ENCODE measurements at regions not wholly inside any gene's neighbourhood (a gene's known extent, or its start where the extent isn't known, plus 50 kb on each side); places are given as distances from the start of the nearest gene placed in this dataset.

GRCh38 chr3:72041076-72041475 is 256.1 kb upstream of the PROK2 start:
- 82% methylated on average over 4 of the region's 4 CpGs; no CpG with 5 or more reads in 1 of the 2 experiments for WGBS, 2 experiments (ENCODE audit: extremely low coverage in 1 of 2, insufficient coverage in 1 of 2, insufficient read length in 1 of 2, insufficient replicate concordance in 2 of 2, low coverage in 1 of 2, low lambda C conversion rate in 2 of 2, missing lambda C conversion rate in 1 of 2)

More at GRCh38 chr3:72041076-72041475, 256.1 kb upstream of the PROK2 start:
- Histone ChIP-seq H4K20me1 (replicated peaks in 1 of 2; ENCODE audit: control insufficient read depth in 1 of 2, insufficient read depth in 2 of 2, low read length in 2 of 2) (no peaks in the 10 kb centered on the region), H2AK5ac (ENCODE audit: low read depth, low read length) (no peak overlapping the region), H3K4me3 (ENCODE audit: extremely low read depth in 1 of 4, insufficient read depth in 2 of 4, low read depth in 3 of 4, low read length in 4 of 4) (no peak overlapping the region), H3K4ac (replicated peaks; ENCODE audit: insufficient read length, low read depth, low read length) (no peak overlapping the region), H3K79me2 (ENCODE audit: control insufficient read depth in 1 of 2, insufficient read depth in 2 of 2, low read length in 2 of 2) (no peaks in the 10 kb centered on the region), H2BK120ac (replicated peaks; ENCODE audit: low read depth, low read length) (no peak overlapping the region), H3K27ac (ENCODE audit: low read depth, low read length) (no peak overlapping the region), H3K56ac (replicated peaks; ENCODE audit: insufficient read length, low read depth, low read length) (no peak overlapping the region), H3K9ac (replicated peaks in 1 of 4; ENCODE audit: extremely low read depth in 1 of 4, low read depth in 3 of 4, low read length in 3 of 4) (no peak overlapping the region), H3K23me2 (ENCODE audit: low read depth, low read length) (no peaks in the 10 kb centered on the region), H3K79me1 (ENCODE audit: low read depth, low read length) (no peaks in the 10 kb centered on the region), H3K14ac (ENCODE audit: insufficient read length) (no peak overlapping the region), H3K4me2 (ENCODE audit: insufficient read depth in 1 of 2, low read depth in 2 of 2, low read length in 2 of 2) (no peak overlapping the region), H4K5ac (ENCODE audit: insufficient read length, low read depth, low read length) (no peak overlapping the region), H3K27me3 (replicated peaks in 1 of 4; ENCODE audit: control insufficient read depth in 3 of 4, extremely low read depth in 1 of 4, insufficient read depth in 3 of 4, low read length in 3 of 4) (no peaks in the 10 kb centered on the region), H4K91ac (replicated peaks; ENCODE audit: insufficient read length, low read length) (no peak overlapping the region), H2BK12ac (ENCODE audit: low read depth, low read length) (no peak overlapping the region), H4K8ac (ENCODE audit: extremely low read depth, insufficient read depth, low read length) (no peak overlapping the region), H2BK5ac (ENCODE audit: low read depth, low read length) (no peak overlapping the region), H3K9me3 (ENCODE audit: insufficient read depth in 2 of 2, low read depth in 1 of 2, low read length in 1 of 2) (no peaks in the 10 kb centered on the region), H2BK20ac (ENCODE audit: low read length) (no peak overlapping the region), H3K36me3 (ENCODE audit: control insufficient read depth in 2 of 4, insufficient read depth in 4 of 4, low read length in 3 of 4) (no peaks in the 10 kb centered on the region), H2AFZ (ENCODE audit: low read length) (no peak overlapping the region), H3K18ac (ENCODE audit: extremely low read depth, low read length) (no peak overlapping the region), H3K23ac (ENCODE audit: insufficient read length) (no peak overlapping the region), H2BK15ac (ENCODE audit: low read length) (no peak overlapping the region), H3K4me1 (replicated peaks in 1 of 4; ENCODE audit: control insufficient read depth in 3 of 4, insufficient read depth in 4 of 4, low read length in 3 of 4) (no peaks in the 10 kb centered on the region; a peak in 2 of 7 replicates)
- FAIRE-seq (no peak), DNase-seq (ENCODE audit: low read depth in 1 of 2, low spot score in 2 of 2) (no peak)
- no peak for TF ChIP-seq CTCF (IDR thresholded peaks at IDR 0.05; ENCODE audit: control extremely low read depth in 1 of 3, insufficient read depth in 1 of 3, low read depth in 1 of 3, low read length in 3 of 3)
- ChIA-PET CTCF (ENCODE audit: partially characterized antibody) (interaction anchor here (1.4 to 2.1 kb wide), 2 partner anchors 9 to 15 kb away, joined by 4 to 6 read pairs; no protein-coding TSS in a partner anchor), POLR2A (ENCODE audit: partially characterized antibody) (no interaction called here)

Measured in H1 (cell line).